Posterior vena cava (tissue), 2 donors: ENCODE measurements at regions not wholly inside any gene's neighbourhood (a gene's known extent, or its start where the extent isn't known, plus 50 kb on each side); places are given as distances from the start of the nearest gene placed in this dataset.

Experiments
- DNase-seq: peaks from one replicate; pipeline ENCODE4 v3.0.0-alpha.2; 2020; ENCODE audit warnings: low spot score
- intact Hi-C, 2 donors: fragments of 100-400 bp; cut with DNase I; formaldehyde crosslinking; loops; one replicate each; pipeline versions ENCODE4 v1.14.1 to v1.14.2; 2022 to 2023
- donor health status: DM: yes; HTN: yes; CAD: no.
- donor health status: DM: yes; HTN: yes; CAD: no.

- intact Hi-C loops, result no loop called here
Observed at GRCh38 chr4:8705161-8706145, 112.9 kb downstream of the CPZ start.

GRCh38 chr4:8704632-8705031 lies 112.1 kb downstream of the CPZ start:
- DNase-seq, result peak; percentile 74
- intact Hi-C loops, result no loop called here

More at GRCh38 chr4:8705161-8706145, 112.9 kb downstream of the CPZ start:
- DNase-seq, result peak; percentile 78

GRCh38 chr4:8703857-8704495 lies 111.4 kb downstream of the CPZ start:
- intact Hi-C loops, result no loop called here
- peak; percentile 68 for DNase-seq

GRCh38 chr4:8703401-8703696 lies 110.8 kb downstream of the CPZ start:
- no peak for DNase-seq

GRCh38 chr4:8702516-8703400 lies 110.2 kb downstream of the CPZ start:
- peak; percentile 65 for DNase-seq
- intact Hi-C loops, result no loop called here

More at GRCh38 chr4:8703401-8703696, 110.8 kb downstream of the CPZ start:
- intact Hi-C loops, result no loop called here

- peak; percentile 34 for DNase-seq
- intact Hi-C loops, result no loop called here
Observed at GRCh38 chr4:8702020-8702495, 109.5 kb downstream of the CPZ start.

GRCh38 chr4:8701126-8702019 lies 108.8 kb downstream of the CPZ start:
- DNase-seq, result peak; percentile 67
- intact Hi-C loops, result no loop called here

GRCh38 chr4:8700531-8700930 lies 108.0 kb downstream of the CPZ start:
- intact Hi-C loops, result no loop called here
- peak; percentile 50 for DNase-seq

- peak; percentile 81 for DNase-seq
- intact Hi-C loops, result loop anchor here in 1 of 2 donors (5.0 kb wide), 1 partner anchor 1383 kb away; no protein-coding TSS in a partner anchor
Observed at GRCh38 chr4:8699479-8700145, 107.0 kb downstream of the CPZ start.

GRCh38 chr4:8699063-8699385 lies 106.5 kb downstream of the CPZ start:
- intact Hi-C loops, result loop anchor here in 1 of 2 donors (5.0 kb wide), 1 partner anchor 1383 kb away; no protein-coding TSS in a partner anchor

GRCh38 chr4:8698341-8699062 lies 105.9 kb downstream of the CPZ start:
- peak; percentile 65 for DNase-seq
- intact Hi-C loops, result loop anchor here in 1 of 2 donors (5.0 kb wide), 1 partner anchor 1384 kb away; no protein-coding TSS in a partner anchor

More at GRCh38 chr4:8699063-8699385, 106.5 kb downstream of the CPZ start:
- no peak for DNase-seq

GRCh38 chr4:8697826-8698225 lies 105.3 kb downstream of the CPZ start:
- DNase-seq, result peak; percentile 58
- intact Hi-C loops, result loop anchor here in 1 of 2 donors (5.0 kb wide), 1 partner anchor 1384 kb away; no protein-coding TSS in a partner anchor

GRCh38 chr4:8696369-8697127 lies 104.0 kb downstream of the CPZ start:
- peak; percentile 61 for DNase-seq
- intact Hi-C loops, result loop anchor here in 1 of 2 donors (5.0 kb wide), 1 partner anchor 1386 kb away; no protein-coding TSS in a partner anchor

GRCh38 chr4:8695237-8696219 lies 103.0 kb downstream of the CPZ start:
- DNase-seq, result peak; percentile 45
- intact Hi-C loops, result loop anchor here in 1 of 2 donors (5.0 kb wide), 1 partner anchor 1387 kb away; no protein-coding TSS in a partner anchor

- peak; percentile 62 for DNase-seq
- intact Hi-C loops, result loop anchor here in 1 of 2 donors (5.0 kb wide), 1 partner anchor 1388 kb away; no protein-coding TSS in a partner anchor
Observed at GRCh38 chr4:8694651-8695151, 102.1 kb downstream of the CPZ start.
